H1 (cell line): ENCODE measurements at regions not wholly inside any gene's neighbourhood (a gene's known extent, or its start where the extent isn't known, plus 50 kb on each side); places are given as distances from the start of the nearest gene placed in this dataset.

ENCODE experiments used
- SP1 ChIP-seq: IDR thresholded peaks from 2 replicates; pipeline ENCODE4 v1.6.1; 2011; ENCODE audit warnings: low read depth, low read length

GRCh38 chr7:32178677-32179366 is 108.6 kb upstream of the PDE1C start (continued):
- no peak for TF ChIP-seq SP1
- TF ChIP-seq, all 59 proteins: peak for 0
